SU-DHL-6 (cell line): ENCODE measurements at regions not wholly inside any gene's neighbourhood (a gene's known extent, or its start where the extent isn't known, plus 50 kb on each side); places are given as distances from the start of the nearest gene placed in this dataset.

Experiments used
- H2AFZ ChIP-seq: fragments of 200-600 bp; sonication (generic); 2 replicates; pipeline ENCODE4 v1.6.1; 2014; ENCODE audit warnings: low read depth, mild to moderate bottlenecking, moderate library complexity, mixed read lengths, antibody characterized with exemption, low read length; ENCODE audit not compliant: severe bottlenecking
- H3F3A ChIP-seq: fragments of 200-600 bp; shearing (Covaris generic); 2 replicates; pipeline ENCODE4 v1.6.0; 2016; ENCODE audit warnings: antibody characterized with exemption, mild to moderate bottlenecking; ENCODE audit not compliant: insufficient read depth
- H3K27ac ChIP-seq: fragments of 200-600 bp; sonication (generic); 2 replicates; pipeline ENCODE4 v1.5.1; 2016; ENCODE audit warnings: low read depth, mild to moderate bottlenecking, low read length, moderate library complexity, mixed read lengths
- H3K27me3 ChIP-seq: fragments of 200-600 bp; sonication (generic), shearing (Covaris generic); 2 replicates; pipeline ENCODE4 v1.6.0; 2014; ENCODE audit warnings: mild to moderate bottlenecking, low read length
- H3K36me3 ChIP-seq: fragments of 200-600 bp; sonication (generic); 2 replicates; pipeline ENCODE4 v1.6.1; 2014; ENCODE audit warnings: mild to moderate bottlenecking, low read length, mixed read lengths
- H3K4me2 ChIP-seq: fragments of 300-600, 200-600 bp; shearing (Covaris generic), sonication (generic); 2 replicates; pipeline ENCODE4 v1.6.0; 2014; ENCODE audit warnings: low read length, low read depth, mild to moderate bottlenecking; ENCODE audit not compliant: poor library complexity, severe bottlenecking
- H3K4me3 ChIP-seq: fragments of 200-600 bp; sonication (generic); 2 replicates; pipeline ENCODE4 v1.5.1; 2014; ENCODE audit warnings: antibody characterized with exemption, low read length, mild to moderate bottlenecking, mixed read lengths; ENCODE audit not compliant: insufficient read depth, poor library complexity, severe bottlenecking
- H3K79me2 ChIP-seq: fragments of 200-600 bp; sonication (generic); 2 replicates; pipeline ENCODE4 v1.6.1; 2014; ENCODE audit warnings: mild to moderate bottlenecking, low read length, moderate library complexity; ENCODE audit not compliant: insufficient read depth
- H3K9ac ChIP-seq: fragments of 200-600 bp; sonication (generic); 2 replicates; pipeline ENCODE4 v1.7.0; 2014; ENCODE audit warnings: mild to moderate bottlenecking, low read length
- H3K9me2 ChIP-seq: fragments of 200-600 bp; sonication (generic); replicated peaks from 2 replicates; pipeline ENCODE4 v1.6.1; 2014; ENCODE audit warnings: low read length; ENCODE audit not compliant: insufficient read depth
- H3K9me3 ChIP-seq: fragments of 200-600 bp; sonication (generic); 2 replicates; pipeline ENCODE4 v1.6.1; 2014; ENCODE audit warnings: low read length, mixed read lengths; ENCODE audit not compliant: insufficient read depth
- H4K20me1 ChIP-seq: fragments of 200-600 bp; sonication (generic); 2 replicates; pipeline ENCODE4 v1.6.1; 2014; ENCODE audit warnings: low read depth, mild to moderate bottlenecking, antibody characterized with exemption, low read length, moderate library complexity, mixed read lengths
- EZH2phosphoT487 ChIP-seq: fragments of 200-600 bp; sonication (generic), shearing (Covaris generic); conservative IDR thresholded peaks from 2 replicates; pipeline ENCODE4 v1.6.1; 2018; ENCODE audit warnings: mild to moderate bottlenecking, antibody characterized with exemption, low read length, moderate library complexity, mixed read lengths
- TF ChIP-seq, protein P1 (sequence below): fragments of 200-600 bp; sonication (generic); IDR thresholded peaks from one replicate; pipeline ENCODE4 v1.5.1; 2017; ENCODE audit warnings: antibody characterized with exemption, mild to moderate bottlenecking, low read length, moderate library complexity; ENCODE audit not compliant: insufficient read depth, poor library complexity, severe bottlenecking

DNA sequence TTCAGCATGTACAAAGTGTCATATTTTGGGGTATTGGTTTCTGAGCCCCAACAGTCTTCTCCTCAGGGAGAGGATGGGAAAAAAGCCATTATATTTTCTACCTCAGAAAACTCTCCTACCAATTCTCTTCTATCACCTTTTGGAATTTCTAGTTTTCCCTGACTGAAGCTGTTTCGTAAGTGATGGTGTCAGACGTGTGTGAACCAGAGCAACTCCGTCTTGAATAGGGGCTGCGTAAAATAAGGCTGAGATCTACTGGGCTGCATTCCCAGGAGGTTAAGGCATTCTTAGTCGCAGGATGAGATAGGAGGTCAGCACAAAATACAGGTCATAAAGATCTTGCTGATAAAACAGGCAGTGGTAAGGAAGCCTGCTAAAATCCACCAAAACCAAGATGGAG is 197.3 kb upstream of the C9orf72 start:
- H3K4me3 ChIP-seq: no peak overlapping the region
- no peak overlapping the region for H3K9ac ChIP-seq
- no peak overlapping the region for H3K27ac ChIP-seq
- no peak for TF ChIP-seq EZH2phosphoT487
- TF ChIP-seq, protein P1, sequence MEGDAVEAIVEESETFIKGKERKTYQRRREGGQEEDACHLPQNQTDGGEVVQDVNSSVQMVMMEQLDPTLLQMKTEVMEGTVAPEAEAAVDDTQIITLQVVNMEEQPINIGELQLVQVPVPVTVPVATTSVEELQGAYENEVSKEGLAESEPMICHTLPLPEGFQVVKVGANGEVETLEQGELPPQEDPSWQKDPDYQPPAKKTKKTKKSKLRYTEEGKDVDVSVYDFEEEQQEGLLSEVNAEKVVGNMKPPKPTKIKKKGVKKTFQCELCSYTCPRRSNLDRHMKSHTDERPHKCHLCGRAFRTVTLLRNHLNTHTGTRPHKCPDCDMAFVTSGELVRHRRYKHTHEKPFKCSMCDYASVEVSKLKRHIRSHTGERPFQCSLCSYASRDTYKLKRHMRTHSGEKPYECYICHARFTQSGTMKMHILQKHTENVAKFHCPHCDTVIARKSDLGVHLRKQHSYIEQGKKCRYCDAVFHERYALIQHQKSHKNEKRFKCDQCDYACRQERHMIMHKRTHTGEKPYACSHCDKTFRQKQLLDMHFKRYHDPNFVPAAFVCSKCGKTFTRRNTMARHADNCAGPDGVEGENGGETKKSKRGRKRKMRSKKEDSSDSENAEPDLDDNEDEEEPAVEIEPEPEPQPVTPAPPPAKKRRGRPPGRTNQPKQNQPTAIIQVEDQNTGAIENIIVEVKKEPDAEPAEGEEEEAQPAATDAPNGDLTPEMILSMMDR: no peak
- no peaks in the 10 kb centered on the region for H3K27me3 ChIP-seq
- H3K4me2 ChIP-seq: no peak overlapping the region
- no peaks in the 10 kb centered on the region for H4K20me1 ChIP-seq
- H3K9me3 ChIP-seq: no peaks in the 10 kb centered on the region
- H3K9me2 ChIP-seq: no peaks in the 10 kb centered on the region
- H3K36me3 ChIP-seq: no peaks in the 10 kb centered on the region
- H3F3A ChIP-seq: no peaks in the 10 kb centered on the region
- no peaks in the 10 kb centered on the region for H3K79me2 ChIP-seq
- H2AFZ ChIP-seq: no peak overlapping the region

DNA sequence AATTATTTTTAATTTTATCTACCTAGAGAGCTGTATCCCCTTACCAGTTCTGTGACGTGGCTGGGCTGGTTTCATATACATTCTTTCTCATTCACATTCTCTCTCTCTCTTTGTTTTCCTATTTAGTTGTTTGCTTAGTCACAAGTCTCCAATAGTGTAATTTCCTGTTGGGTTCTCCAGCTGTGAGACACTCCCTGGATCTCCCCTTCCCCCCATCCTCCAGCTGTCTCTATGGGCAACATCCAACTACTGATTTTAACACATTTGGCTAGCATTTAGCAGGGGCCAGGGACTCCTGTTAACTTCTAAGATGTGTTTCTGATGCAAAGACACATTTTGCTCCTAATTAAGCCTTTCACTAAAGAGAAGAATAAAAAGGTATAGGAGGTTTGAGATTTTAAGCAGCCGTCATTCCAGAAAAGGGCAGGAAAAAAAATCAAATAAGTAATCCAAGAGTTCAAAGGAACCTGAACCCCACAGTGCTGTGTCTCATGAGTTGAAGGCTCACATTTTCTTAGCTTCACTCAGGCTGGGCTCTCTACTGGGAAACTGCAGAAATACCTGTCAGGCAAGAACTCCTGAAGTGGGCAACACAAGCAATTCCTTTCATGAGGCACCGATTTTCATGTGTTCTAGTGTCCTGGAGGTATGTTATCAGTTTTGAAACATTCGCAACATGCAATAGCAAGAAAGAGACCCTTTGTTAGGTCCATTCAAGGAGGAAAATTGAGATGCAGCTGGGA is 198.7 kb upstream of the C9orf72 start:
- no peak overlapping the region for H3K27ac ChIP-seq
- H4K20me1 ChIP-seq: no peaks in the 10 kb centered on the region
- H3K9me2 ChIP-seq: no peaks in the 10 kb centered on the region
- no peaks in the 10 kb centered on the region for H3K9me3 ChIP-seq
- no peak overlapping the region for H2AFZ ChIP-seq
- H3K36me3 ChIP-seq: no peaks in the 10 kb centered on the region
- no peak overlapping the region for H3K4me2 ChIP-seq
- H3K4me3 ChIP-seq: no peak overlapping the region
- no peaks in the 10 kb centered on the region for H3F3A ChIP-seq
- no peak overlapping the region for H3K9ac ChIP-seq
- H3K79me2 ChIP-seq: no peaks in the 10 kb centered on the region
- TF ChIP-seq, protein P1: no peak
- TF ChIP-seq EZH2phosphoT487: no peak
- no peaks in the 10 kb centered on the region; the same call in 1 of the 2 replicates for H3K27me3 ChIP-seq

DNA sequence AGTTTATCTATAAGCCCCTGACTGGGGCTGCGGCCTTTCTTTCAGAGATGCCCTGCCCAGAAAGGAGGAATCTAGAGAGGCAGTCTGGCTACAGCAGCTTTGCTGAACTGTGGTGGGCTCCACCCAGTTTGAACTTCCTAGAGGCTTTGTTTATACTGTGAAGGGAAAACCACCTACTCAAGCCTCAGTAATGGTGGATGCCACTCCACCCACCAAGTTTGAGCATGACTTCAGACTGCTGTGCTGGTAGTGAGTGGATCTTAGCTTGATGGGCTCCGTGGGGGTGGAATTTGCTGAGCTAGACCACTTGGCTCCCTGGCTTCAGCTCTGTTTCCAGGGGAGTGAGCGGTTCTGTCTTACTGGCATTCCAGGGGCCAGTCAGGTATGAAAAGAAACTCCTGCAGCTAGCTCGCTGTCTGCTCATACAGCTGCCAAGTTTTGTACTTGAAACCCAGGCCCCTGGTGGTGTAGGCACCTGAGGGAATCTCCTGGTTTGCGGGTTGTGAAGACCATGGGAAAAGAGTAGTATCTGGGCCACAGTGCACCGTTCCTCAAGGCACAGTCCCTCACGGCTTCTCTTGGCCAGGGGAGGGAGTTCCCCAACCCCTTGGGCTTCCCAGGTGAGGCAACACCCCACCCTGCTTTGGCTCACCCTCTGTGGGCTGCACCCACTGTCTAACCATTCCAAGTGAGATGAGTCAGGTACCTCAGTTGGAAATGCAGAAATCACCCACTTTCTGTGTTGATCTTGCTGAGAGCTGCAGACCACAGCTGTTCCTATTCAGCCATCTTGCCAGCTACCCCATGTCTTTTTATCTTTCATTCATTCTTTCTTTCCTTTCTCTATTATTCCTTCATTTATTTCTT is 211.8 kb upstream of the C9orf72 start:
- H2AFZ ChIP-seq: no peak overlapping the region
- H3K27me3 ChIP-seq: no peaks in the 10 kb centered on the region
- H3K36me3 ChIP-seq: no peaks in the 10 kb centered on the region
- no peak for TF ChIP-seq EZH2phosphoT487
- TF ChIP-seq, protein P1: no peak
- no peak overlapping the region for H3K4me2 ChIP-seq
- no peaks in the 10 kb centered on the region for H4K20me1 ChIP-seq
- no peaks in the 10 kb centered on the region for H3K9me2 ChIP-seq
- no peaks in the 10 kb centered on the region for H3F3A ChIP-seq
- H3K9ac ChIP-seq: no peak overlapping the region
- no peaks in the 10 kb centered on the region for H3K79me2 ChIP-seq
- H3K27ac ChIP-seq: no peak overlapping the region
- H3K4me3 ChIP-seq: no peak overlapping the region
- peaks cover 9% of the 10 kb centered on the region; the same call in 1 of the 2 replicates for H3K9me3 ChIP-seq
